MM.1S (cell line): ENCODE measurements at regions not wholly inside any gene's neighbourhood (a gene's known extent, or its start where the extent isn't known, plus 50 kb on each side); places are given as distances from the start of the nearest gene placed in this dataset.

Experiments
- DNase-seq: peaks from one replicate; pipeline ENCODE4 v3.0.0-alpha.2; 2015
- H2AFZ ChIP-seq: fragments of 300-600 bp; sonication (generic); 2 replicates; pipeline ENCODE4 v1.6.0; 2016; ENCODE audit warnings: antibody characterized with exemption, low read length
- H3F3A ChIP-seq: fragments of 300-600 bp; sonication (generic); 2 replicates; pipeline ENCODE4 v1.6.1; 2016; ENCODE audit warnings: mild to moderate bottlenecking, antibody characterized with exemption, low read length, moderate library complexity, mixed read lengths; ENCODE audit not compliant: insufficient read depth
- H3K27ac ChIP-seq: fragments of 300-600 bp; sonication (generic); 2 replicates; pipeline ENCODE4 v1.5.1; 2016; ENCODE audit warnings: mild to moderate bottlenecking, low read length
- H3K27me3 ChIP-seq: fragments of 300-600 bp; sonication (generic); replicated peaks from 2 replicates; pipeline ENCODE4 v1.6.0; 2016; ENCODE audit warnings: low read length; ENCODE audit not compliant: insufficient read depth
- H3K36me3 ChIP-seq: fragments of 300-600 bp; sonication (generic); replicated peaks from 2 replicates; pipeline ENCODE4 v1.6.1; 2016; ENCODE audit warnings: mild to moderate bottlenecking, low read length, mixed read lengths; ENCODE audit not compliant: insufficient read depth
- H3K4me1 ChIP-seq: fragments of 300-600 bp; sonication (generic); 2 replicates; pipeline ENCODE4 v1.6.1; 2016; ENCODE audit warnings: low read length, mixed read lengths
- H3K4me2 ChIP-seq: fragments of 300-600 bp; sonication (generic); 2 replicates; pipeline ENCODE4 v1.6.0; 2016; ENCODE audit warnings: low read depth, low read length
- H3K4me3 ChIP-seq: fragments of 300-600 bp; sonication (generic); 2 replicates; pipeline ENCODE4 v1.5.1; 2016; ENCODE audit warnings: low read length, mixed read lengths
- H3K79me2 ChIP-seq: fragments of 300-600 bp; sonication (generic); 2 replicates; pipeline ENCODE4 v1.6.1; 2016; ENCODE audit warnings: mixed run types, low read length, mixed read lengths
- H3K9ac ChIP-seq: fragments of 300-600 bp; sonication (generic); 2 replicates; pipeline ENCODE4 v1.6.1; 2016; ENCODE audit warnings: low read length, mixed read lengths
- H3K9me2 ChIP-seq: fragments of 300-600 bp; sonication (generic); replicated peaks from 2 replicates; pipeline ENCODE4 v1.6.1; 2016; ENCODE audit warnings: mild to moderate bottlenecking, low read length, mixed read lengths; ENCODE audit not compliant: insufficient read depth
- H3K9me3 ChIP-seq: fragments of 300-600 bp; sonication (generic); replicated peaks from 2 replicates; pipeline ENCODE4 v1.6.1; 2016; ENCODE audit warnings: mild to moderate bottlenecking, low read length, mixed read lengths; ENCODE audit not compliant: insufficient read depth
- H4K20me1 ChIP-seq: fragments of 300-600 bp; sonication (generic); 2 replicates; pipeline ENCODE4 v1.6.1; 2016; ENCODE audit warnings: mild to moderate bottlenecking, low read length, moderate library complexity, mixed read lengths; ENCODE audit not compliant: insufficient read depth
- EZH2 ChIP-seq: fragments of 300-600 bp; sonication (generic); optimal IDR thresholded peaks from 2 replicates; pipeline ENCODE3; 2017; ENCODE audit warnings: low read depth, mild to moderate bottlenecking, antibody characterized with exemption, low read length, mixed read lengths
- EZH2phosphoT487 ChIP-seq: fragments of 300-600 bp; sonication (generic); IDR thresholded peaks from 2 replicates; pipeline ENCODE4 v1.6.1; 2018; ENCODE audit warnings: antibody characterized with exemption, low read length
- TF ChIP-seq, protein P1 (sequence below): fragments of 300-600 bp; sonication (generic); IDR thresholded peaks from 2 replicates; pipeline ENCODE4 v1.5.1; 2016; ENCODE audit warnings: antibody characterized with exemption, low read length, mixed read lengths

DNA sequence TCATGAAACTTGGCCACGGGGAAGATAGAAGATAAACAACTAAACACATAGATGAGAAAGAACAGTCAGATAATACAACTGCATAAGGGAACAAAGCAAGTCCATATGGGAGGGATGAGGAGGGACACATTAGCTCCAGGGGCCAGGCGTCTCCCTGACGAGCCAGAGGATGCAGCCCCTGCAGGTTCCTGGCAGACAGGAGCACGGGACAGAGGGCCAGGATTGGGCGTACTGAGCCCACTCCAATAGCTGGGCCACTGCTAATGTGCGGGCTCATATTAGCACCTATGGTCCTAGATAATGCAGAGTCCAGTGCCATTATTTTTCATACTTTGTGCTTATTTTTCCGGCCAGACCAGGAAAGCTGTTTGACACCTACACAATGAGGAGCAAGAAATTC lies 182.9 kb downstream of the ANKRD60 start:
- Histone ChIP-seq H3K4me1 (no peaks in the 10 kb centered on the region), H3K36me3 (no peaks in the 10 kb centered on the region), H4K20me1 (no peaks in the 10 kb centered on the region), H3K27me3 (peaks cover 81% of the 10 kb centered on the region), H3K4me2 (no peak overlapping the region), H3K9me2 (no peaks in the 10 kb centered on the region), H3K79me2 (no peaks in the 10 kb centered on the region), H3K4me3 (no peak overlapping the region), H2AFZ (no peak overlapping the region), H3K27ac (no peak overlapping the region), H3F3A (no peaks in the 10 kb centered on the region), H3K9me3 (no peaks in the 10 kb centered on the region), H3K9ac (no peak overlapping the region)
- TF ChIP-seq EZH2 = no peak
- TF ChIP-seq, protein P1, sequence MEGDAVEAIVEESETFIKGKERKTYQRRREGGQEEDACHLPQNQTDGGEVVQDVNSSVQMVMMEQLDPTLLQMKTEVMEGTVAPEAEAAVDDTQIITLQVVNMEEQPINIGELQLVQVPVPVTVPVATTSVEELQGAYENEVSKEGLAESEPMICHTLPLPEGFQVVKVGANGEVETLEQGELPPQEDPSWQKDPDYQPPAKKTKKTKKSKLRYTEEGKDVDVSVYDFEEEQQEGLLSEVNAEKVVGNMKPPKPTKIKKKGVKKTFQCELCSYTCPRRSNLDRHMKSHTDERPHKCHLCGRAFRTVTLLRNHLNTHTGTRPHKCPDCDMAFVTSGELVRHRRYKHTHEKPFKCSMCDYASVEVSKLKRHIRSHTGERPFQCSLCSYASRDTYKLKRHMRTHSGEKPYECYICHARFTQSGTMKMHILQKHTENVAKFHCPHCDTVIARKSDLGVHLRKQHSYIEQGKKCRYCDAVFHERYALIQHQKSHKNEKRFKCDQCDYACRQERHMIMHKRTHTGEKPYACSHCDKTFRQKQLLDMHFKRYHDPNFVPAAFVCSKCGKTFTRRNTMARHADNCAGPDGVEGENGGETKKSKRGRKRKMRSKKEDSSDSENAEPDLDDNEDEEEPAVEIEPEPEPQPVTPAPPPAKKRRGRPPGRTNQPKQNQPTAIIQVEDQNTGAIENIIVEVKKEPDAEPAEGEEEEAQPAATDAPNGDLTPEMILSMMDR = no peak
- TF ChIP-seq EZH2phosphoT487 = no peak
- DNase-seq = no peak

DNA sequence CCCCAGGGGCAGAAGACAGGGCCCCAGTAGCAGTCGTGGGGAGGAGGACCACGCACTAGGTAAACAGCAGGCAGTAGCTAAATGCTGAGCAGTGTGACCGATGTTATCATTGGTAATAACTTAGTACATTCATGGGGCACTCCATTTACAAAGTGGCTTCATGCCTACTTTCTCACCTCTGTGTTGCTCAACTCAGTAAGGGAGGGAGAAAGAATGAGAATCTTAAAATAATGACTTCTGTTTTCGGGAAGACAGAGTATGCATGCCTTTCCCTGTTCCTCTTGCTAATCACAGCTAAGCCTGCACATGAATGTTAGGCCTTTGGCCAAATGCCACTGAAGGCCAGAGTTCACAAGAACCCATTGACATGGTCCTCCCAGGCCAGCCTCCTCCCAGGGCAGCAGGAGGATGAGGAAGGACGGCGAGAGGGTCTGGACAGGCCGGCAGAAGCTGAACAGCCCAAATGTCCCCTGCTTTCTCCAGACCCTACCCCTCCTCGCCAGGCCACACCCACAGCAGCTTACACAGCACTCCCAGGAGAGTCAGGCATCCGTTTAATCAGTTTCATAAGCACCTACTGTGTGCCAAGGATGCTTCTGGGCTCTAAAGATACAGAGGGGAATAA lies 183.4 kb downstream of the ANKRD60 start:
- Histone ChIP-seq H3F3A (no peaks in the 10 kb centered on the region), H3K27ac (no peak overlapping the region), H3K4me2 (no peak overlapping the region), H3K4me1 (no peaks in the 10 kb centered on the region), H2AFZ (no peak overlapping the region), H4K20me1 (no peaks in the 10 kb centered on the region), H3K9me3 (no peaks in the 10 kb centered on the region), H3K36me3 (no peaks in the 10 kb centered on the region), H3K9ac (no peak overlapping the region), H3K4me3 (no peak overlapping the region), H3K27me3 (peaks cover 81% of the 10 kb centered on the region), H3K79me2 (no peaks in the 10 kb centered on the region), H3K9me2 (no peaks in the 10 kb centered on the region)
- TF ChIP-seq EZH2phosphoT487 = no peak
- TF ChIP-seq, protein P1 = no peak
- TF ChIP-seq EZH2 = no peak
- no peak for DNase-seq

DNA sequence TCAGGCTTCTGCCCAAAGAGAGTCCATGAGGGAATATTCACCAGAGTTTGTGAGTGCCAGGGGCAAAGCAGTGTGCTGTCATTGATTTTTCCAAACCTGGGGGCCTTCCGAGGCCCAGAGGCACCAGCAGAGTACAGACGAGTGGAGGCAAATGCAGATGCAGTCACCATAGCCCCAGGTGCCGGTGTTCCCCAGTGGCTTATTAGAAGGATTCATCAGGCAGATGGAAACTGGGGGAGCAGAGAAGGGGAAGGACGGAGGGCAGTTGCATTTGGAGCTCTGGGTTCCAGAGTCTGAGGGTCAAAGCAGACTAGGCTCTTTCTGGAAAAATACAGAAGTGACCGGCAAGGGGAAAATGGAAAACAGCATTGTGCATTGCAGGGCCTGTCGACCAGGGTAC lies 184.2 kb downstream of the ANKRD60 start:
- Histone ChIP-seq H3K79me2 (no peaks in the 10 kb centered on the region), H4K20me1 (no peaks in the 10 kb centered on the region), H3K4me1 (no peaks in the 10 kb centered on the region), H3K9ac (no peak overlapping the region), H3K4me2 (no peak overlapping the region), H3F3A (no peaks in the 10 kb centered on the region), H3K9me2 (no peaks in the 10 kb centered on the region), H3K4me3 (no peak overlapping the region), H3K9me3 (no peaks in the 10 kb centered on the region), H3K36me3 (no peaks in the 10 kb centered on the region), H2AFZ (no peak overlapping the region), H3K27me3 (peaks cover 82% of the 10 kb centered on the region), H3K27ac (no peak overlapping the region)
- no peak for DNase-seq
- no peak for TF ChIP-seq EZH2phosphoT487
- TF ChIP-seq EZH2 = no peak
- TF ChIP-seq, protein P1 = no peak
